H9 (cell line): ENCODE measurements at regions not wholly inside any gene's neighbourhood (a gene's known extent, or its start where the extent isn't known, plus 50 kb on each side); places are given as distances from the start of the nearest gene placed in this dataset.

Source experiments
- DNase-seq: peaks from one replicate; pipeline ENCODE4 v3.0.0-alpha.2; 2017
- H2AFZ ChIP-seq: one replicate; pipeline ENCODE4 v1.6.1; 2013; ENCODE audit warnings: mild to moderate bottlenecking, low read length, control low read depth, moderate library complexity
- H2AK5ac ChIP-seq: 2 replicates; pipeline ENCODE4 v1.6.1; 2013; ENCODE audit warnings: low read length, control low read depth, mixed read lengths; ENCODE audit not compliant: insufficient read length
- H2BK120ac ChIP-seq: one replicate; pipeline ENCODE4 v1.6.1; 2013; ENCODE audit warnings: low read depth, mild to moderate bottlenecking, low read length, control low read depth, inconsistent platforms; ENCODE audit not compliant: poor library complexity, severe bottlenecking
- H2BK12ac ChIP-seq: 2 replicates; pipeline ENCODE4 v1.6.1; 2013; ENCODE audit warnings: low read length, control low read depth, mixed read lengths, low read depth; ENCODE audit not compliant: insufficient read length
- H2BK15ac ChIP-seq: 2 replicates; pipeline ENCODE4 v1.6.1; 2013; ENCODE audit warnings: low read depth, low read length, control low read depth
- H2BK20ac ChIP-seq: one replicate; pipeline ENCODE4 v1.6.1; 2013; ENCODE audit warnings: low read depth, mild to moderate bottlenecking, low read length, control low read depth, inconsistent platforms; ENCODE audit not compliant: poor library complexity, severe bottlenecking
- H2BK5ac ChIP-seq: 2 replicates; pipeline ENCODE4 v1.6.1; 2013; ENCODE audit warnings: low read length, control low read depth, mixed read lengths; ENCODE audit not compliant: insufficient read length
- H3K14ac ChIP-seq: 2 replicates; pipeline ENCODE4 v1.6.1; 2013; ENCODE audit warnings: low read length, control low read depth; ENCODE audit not compliant: insufficient read depth
- H3K18ac ChIP-seq: 2 replicates; pipeline ENCODE4 v1.6.1; 2013; ENCODE audit warnings: low read depth, mild to moderate bottlenecking, mixed read lengths, low read length, control low read depth; ENCODE audit not compliant: insufficient read length
- H3K23ac ChIP-seq: 2 replicates; pipeline ENCODE4 v1.6.1; 2013; ENCODE audit warnings: low read length, control low read depth, mixed read lengths, low read depth; ENCODE audit not compliant: insufficient read length
- H3K23me2 ChIP-seq: 2 replicates; pipeline ENCODE4 v1.6.1; 2013; ENCODE audit warnings: low read depth, mild to moderate bottlenecking, mixed read lengths, low read length, control low read depth; ENCODE audit not compliant: insufficient read length, poor library complexity, severe bottlenecking
- H3K27ac ChIP-seq: 2 replicates; pipeline ENCODE4 v1.5.1; 2013; ENCODE audit warnings: low read length, control low read depth, mixed read lengths, low read depth; ENCODE audit not compliant: insufficient read length
- H3K27me3 ChIP-seq: 2 replicates; pipeline ENCODE4 v1.6.1; 2013; ENCODE audit warnings: low read length, control low read depth, inconsistent platforms; ENCODE audit not compliant: insufficient read depth
- H3K4ac ChIP-seq: 2 replicates; pipeline ENCODE4 v1.6.1; 2013; ENCODE audit warnings: low read depth, mild to moderate bottlenecking, control low read depth, inconsistent platforms, low read length, moderate library complexity
- H3K4me1 ChIP-seq: 2 replicates; pipeline ENCODE4 v1.6.1; 2013; ENCODE audit warnings: low read length, control low read depth, inconsistent platforms; ENCODE audit not compliant: insufficient read depth
- H3K4me2 ChIP-seq: 2 replicates; pipeline ENCODE4 v1.6.1; 2013; ENCODE audit warnings: low read length, control low read depth, mixed read lengths; ENCODE audit not compliant: insufficient read length, insufficient read depth
- H3K56ac ChIP-seq: 2 replicates; pipeline ENCODE4 v1.6.1; 2013; ENCODE audit warnings: low read depth, mild to moderate bottlenecking, mixed read lengths, low read length, control low read depth; ENCODE audit not compliant: insufficient read length
- H3K79me1 ChIP-seq: 2 replicates; pipeline ENCODE4 v1.6.1; 2013; ENCODE audit warnings: low read depth, mild to moderate bottlenecking, moderate library complexity, low read length, control low read depth, inconsistent platforms; ENCODE audit not compliant: insufficient read depth, poor library complexity, severe bottlenecking
- H3K79me2 ChIP-seq: 2 replicates; pipeline ENCODE4 v1.6.1; 2013; ENCODE audit warnings: low read length, control low read depth, inconsistent platforms; ENCODE audit not compliant: insufficient read depth
- H3K9ac ChIP-seq: 2 replicates; pipeline ENCODE4 v1.6.1; 2013; ENCODE audit warnings: low read length, control low read depth, mixed read lengths; ENCODE audit not compliant: insufficient read length; ENCODE audit errors: extremely low read depth
- H3K9me3 ChIP-seq: one replicate; pipeline ENCODE4 v1.6.1; 2013; ENCODE audit warnings: low read depth, low read length, inconsistent platforms; ENCODE audit not compliant: control insufficient read depth
- H3T11ph ChIP-seq: one replicate; pipeline ENCODE4 v1.6.1; 2013; ENCODE audit warnings: mild to moderate bottlenecking, low read length, control low read depth, inconsistent platforms
- H4K20me1 ChIP-seq: one replicate; pipeline ENCODE4 v1.6.1; 2013; ENCODE audit not compliant: control insufficient read depth, insufficient read length, insufficient read depth
- H4K5ac ChIP-seq: 2 replicates; pipeline ENCODE4 v1.6.1; 2013; ENCODE audit warnings: low read depth, mild to moderate bottlenecking, mixed read lengths, low read length, control low read depth; ENCODE audit not compliant: insufficient read length
- H4K8ac ChIP-seq: replicated peaks from 2 replicates; pipeline ENCODE4 v1.6.1; 2013; ENCODE audit warnings: low read length, control low read depth, mixed read lengths, low read depth; ENCODE audit not compliant: insufficient read length
- H4K91ac ChIP-seq: 2 replicates; pipeline ENCODE4 v1.6.1; 2013; ENCODE audit warnings: low read depth, mild to moderate bottlenecking, moderate library complexity, mixed read lengths, low read length, control low read depth; ENCODE audit not compliant: insufficient read length
- H3K27ac Mint-ChIP-seq, 3 experiments: 2 replicates in 2 of 3; 3 replicates in 1 of 3; pipeline ENCODE4 v1.8.0; 2020 to 2021; ENCODE audit warnings: mixed read lengths in 3 of 3, mild to moderate bottlenecking in 1 of 3, moderate library complexity in 1 of 3
- H3K27me3 Mint-ChIP-seq: 2 replicates; pipeline ENCODE4 v1.8.0; 2021; ENCODE audit warnings: low read depth, mild to moderate bottlenecking, moderate library complexity, mixed read lengths
- H3K36me3 Mint-ChIP-seq, 3 experiments: 2 replicates in 2 of 3; 3 replicates in 1 of 3; pipeline ENCODE4 v1.8.0; 2020 to 2021; ENCODE audit warnings: low read depth in 3 of 3, mixed read lengths in 3 of 3; ENCODE audit not compliant: insufficient read depth in 1 of 3
- H3K4me1 Mint-ChIP-seq, 2 experiments: 2 replicates each; pipeline ENCODE4 v1.8.0; 2020; ENCODE audit warnings: mixed read lengths in 2 of 2
- H3K4me3 Mint-ChIP-seq, 2 experiments: 2 replicates in 1 of 2; 3 replicates in 1 of 2; pipeline ENCODE4 v1.8.0; 2020 to 2021; ENCODE audit warnings: mild to moderate bottlenecking in 2 of 2, mixed read lengths in 2 of 2, moderate library complexity in 1 of 2
- H3K9me3 Mint-ChIP-seq, 2 experiments: 2 replicates in 1 of 2; 3 replicates in 1 of 2; pipeline ENCODE4 v1.8.0; 2020; ENCODE audit warnings: mild to moderate bottlenecking in 2 of 2, mixed read lengths in 2 of 2, moderate library complexity in 1 of 2
- CTCF ChIP-seq: fragments of 200-600 bp; sonication (generic); conservative IDR thresholded peaks from 3 replicates; pipeline ENCODE4 v1.8.0; 2021; ENCODE audit warnings: antibody characterized with exemption, mild to moderate bottlenecking
- WGBS: extraction: QIAGEN DNeasy Blood & Tissue Kit; methylation state at CpG from one replicate; pipeline ENCODE4 v1.1.7; 2013; ENCODE audit warnings: missing lambda C conversion rate, low lambda C conversion rate, mixed read lengths; ENCODE audit not compliant: insufficient read length; ENCODE audit errors: extremely low coverage; 5-methylcytosine and 5-hydroxymethylcytosine counted together

DNA sequence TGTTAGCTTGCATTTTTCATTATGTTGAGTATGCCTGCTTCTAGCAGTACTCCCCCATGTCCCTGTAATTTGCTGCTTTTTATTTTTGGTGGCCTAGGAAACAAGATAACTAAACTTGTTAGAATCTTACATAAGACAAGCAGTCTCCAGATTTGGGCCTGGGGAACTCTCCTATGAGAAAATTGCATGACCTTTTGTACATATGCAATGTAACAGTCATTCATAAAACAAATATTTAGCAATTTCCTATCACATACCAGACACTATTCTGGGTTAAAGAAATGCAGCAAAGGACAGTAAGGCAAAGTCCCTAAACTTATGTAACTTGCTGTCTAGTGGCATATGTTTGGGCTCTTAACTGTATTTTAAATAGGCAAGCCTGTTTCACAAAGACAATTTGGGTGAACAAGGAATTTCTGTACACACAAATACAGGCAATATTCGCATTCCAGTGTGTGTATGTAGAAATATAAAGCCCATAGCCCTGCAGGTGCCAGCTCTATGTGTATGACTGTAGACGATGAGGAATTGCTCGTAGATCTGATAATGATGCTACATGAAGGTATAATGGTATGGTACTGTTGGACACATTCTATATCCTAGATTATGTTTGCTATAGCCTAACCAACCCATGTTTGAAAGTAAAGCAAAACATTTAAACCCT, 305.2 kb upstream of the CITED2 start:
- H3K9me3 Mint-ChIP-seq = no peaks in the 10 kb centered on the region
- no CpG with 5 or more reads among the region's 3 CpGs for WGBS
- Histone ChIP-seq H4K5ac (no peak overlapping the region), H3K27ac (no peak overlapping the region), H3K4ac (no peak overlapping the region), H3K79me1 (no peaks in the 10 kb centered on the region), H3K9me3 (no peaks in the 10 kb centered on the region), H2BK12ac (no peak overlapping the region), H3T11ph (no peak overlapping the region), H2BK20ac (no peak overlapping the region), H2AK5ac (no peak overlapping the region), H3K56ac (no peak overlapping the region), H3K18ac (no peak overlapping the region), H3K27me3 (no peaks in the 10 kb centered on the region), H3K79me2 (no peaks in the 10 kb centered on the region), H3K4me1 (no peaks in the 10 kb centered on the region; the same call in 1 of the 2 replicates), H3K9ac (no peak overlapping the region), H2BK5ac (no peak overlapping the region), H2BK15ac (no peak overlapping the region), H4K91ac (no peak overlapping the region), H4K20me1 (no peaks in the 10 kb centered on the region), H2AFZ (no peak overlapping the region), H3K23me2 (no peaks in the 10 kb centered on the region), H4K8ac (no peak overlapping the region), H2BK120ac (no peak overlapping the region), H3K14ac (no peak overlapping the region), H3K23ac (no peak overlapping the region), H3K4me2 (no peak overlapping the region)
- no peaks in the 10 kb centered on the region for H3K36me3 Mint-ChIP-seq
- DNase-seq = no peak
- peaks cover 0 to 5% of the 10 kb centered on the region in 2 experiments; a peak in 2 of 4 replicates for H3K4me1 Mint-ChIP-seq
- no peaks in the 10 kb centered on the region for H3K27me3 Mint-ChIP-seq
- no peak overlapping the region for H3K27ac Mint-ChIP-seq
- H3K4me3 Mint-ChIP-seq = no peak overlapping the region
- TF ChIP-seq CTCF = no peak
